Uterus (tissue), 3 donors: ENCODE measurements at regions not wholly inside any gene's neighbourhood (a gene's known extent, or its start where the extent isn't known, plus 50 kb on each side); places are given as distances from the start of the nearest gene placed in this dataset.

Experiments
- DNase-seq, 2 donors: peaks; one replicate each; pipeline ENCODE4 v3.0.0-alpha.2; 2019 to 2020
- H3K27ac ChIP-seq, 2 donors: fragments of 200-600 bp; sonication (generic); 1 replicate in 1 of 2; 2 replicates in 1 of 2; pipeline ENCODE4 v1.5.1; 2016 to 2018
- H3K27me3 ChIP-seq, 2 donors: fragments of 200-600 bp; sonication (generic); one replicate each; pipeline ENCODE4 v1.5.1; 2018 to 2019; ENCODE audit warnings: control low read depth in 1 of 2
- H3K36me3 ChIP-seq, 2 donors: fragments of 200-600 bp; sonication (generic); one replicate each; pipeline ENCODE4 v1.5.1; 2019; ENCODE audit warnings: control low read depth in 1 of 2
- H3K4me1 ChIP-seq, 2 donors: fragments of 200-600 bp; sonication (generic); one replicate each; pipeline ENCODE4 v1.5.1; 2018 to 2019; ENCODE audit warnings: control low read depth in 1 of 2
- H3K4me3 ChIP-seq, 2 donors: fragments of 200-600 bp; sonication (generic); 1 replicate in 1 of 2; 2 replicates in 1 of 2; pipeline ENCODE4 v1.5.1; 2018 to 2019; ENCODE audit warnings: mild to moderate bottlenecking in 1 of 2
- H3K9me3 ChIP-seq, 2 donors: fragments of 200-600 bp; sonication (generic); one replicate each; pipeline ENCODE4 v1.5.1; 2019; ENCODE audit warnings: control low read depth in 1 of 2
- CTCF ChIP-seq, 4 experiments: fragments of 200-600 bp in 2 of 4; fragments of 450-650 bp in 2 of 4; sonication (generic) in 2 of 4; IDR thresholded peaks; one replicate each; pipeline ENCODE4 v1.5.1; 2016 to 2019; ENCODE audit warnings: antibody characterized with exemption in 4 of 4, mild to moderate bottlenecking in 2 of 4, moderate library complexity in 1 of 4
- POLR2A ChIP-seq, 2 donors: fragments of 450-650 bp; IDR thresholded peaks; one replicate each; pipeline ENCODE4 v1.6.1; 2016; ENCODE audit warnings: antibody characterized with exemption in 2 of 2, mild to moderate bottlenecking in 1 of 2, moderate library complexity in 1 of 2
- intact Hi-C: fragments of 100-400 bp; cut with DNase I; formaldehyde crosslinking; loops from one replicate; pipeline ENCODE4 v1.15.1; 2023; ENCODE audit warnings: low total_unique reads
- donor health status: DM: yes; HTN: yes; CAD: no.

- Histone ChIP-seq H3K4me1 (no peaks in the 10 kb centered on the region), H3K27ac (no peak overlapping the region)
- intact Hi-C loops, result no loop called here
Measured at GRCh38 chr6:164068527-164068926, 654.0 kb downstream of the QKI start.

GRCh38 chr6:164066766-164067165 lies 652.2 kb downstream of the QKI start:
- Histone ChIP-seq H3K9me3 (no peaks in the 10 kb centered on the region), H3K4me3 (no peak overlapping the region), H3K4me1 (no peaks in the 10 kb centered on the region), H3K27me3 (no peaks in the 10 kb centered on the region), H3K36me3 (no peaks in the 10 kb centered on the region), H3K27ac (no peak overlapping the region)
- DNase-seq, result no peak
- intact Hi-C loops, result no loop called here
- no peak for TF ChIP-seq POLR2A (IDR thresholded peaks at IDR 0.05)

More at GRCh38 chr6:164068527-164068926, 654.0 kb downstream of the QKI start:
- Histone ChIP-seq H3K4me3 (no peak overlapping the region), H3K27me3 (no peaks in the 10 kb centered on the region), H3K9me3 (no peaks in the 10 kb centered on the region), H3K36me3 (no peaks in the 10 kb centered on the region)
- TF ChIP-seq POLR2A (IDR thresholded peaks at IDR 0.05) (no peak), CTCF (IDR thresholded peaks at IDR 0.05) (no peak)
- DNase-seq, result no peak

- TF ChIP-seq CTCF (IDR thresholded peaks at IDR 0.05), result no peak
- no peak for TF ChIP-seq POLR2A (IDR thresholded peaks at IDR 0.05)
- intact Hi-C loops, result no loop called here
- H3K27ac ChIP-seq, result no peak overlapping the region
Measured at GRCh38 chr6:164066335-164066734, 651.8 kb downstream of the QKI start.

GRCh38 chr6:164063346-164063745 lies 648.8 kb downstream of the QKI start:
- intact Hi-C loops, result no loop called here
- Histone ChIP-seq H3K4me3 (no peak overlapping the region), H3K9me3 (no peaks in the 10 kb centered on the region), H3K27ac (no peak overlapping the region), H3K36me3 (no peaks in the 10 kb centered on the region), H3K27me3 (no peaks in the 10 kb centered on the region), H3K4me1 (no peaks in the 10 kb centered on the region)
- no peak for DNase-seq
- TF ChIP-seq CTCF (IDR thresholded peaks at IDR 0.05) (no peak), POLR2A (IDR thresholded peaks at IDR 0.05) (no peak)

More at GRCh38 chr6:164066335-164066734, 651.8 kb downstream of the QKI start:
- no peaks in the 10 kb centered on the region for H3K9me3 ChIP-seq
- H3K4me1 ChIP-seq, result no peaks in the 10 kb centered on the region
- DNase-seq, result no peak
- no peaks in the 10 kb centered on the region for H3K27me3 ChIP-seq
- H3K4me3 ChIP-seq, result no peak overlapping the region
- H3K36me3 ChIP-seq, result no peaks in the 10 kb centered on the region

GRCh38 chr6:164062872-164063271 lies 648.4 kb downstream of the QKI start:
- intact Hi-C loops, result no loop called here
- H3K27me3 ChIP-seq, result no peaks in the 10 kb centered on the region
- no peak overlapping the region for H3K4me3 ChIP-seq
- TF ChIP-seq CTCF (IDR thresholded peaks at IDR 0.05) (no peak), POLR2A (IDR thresholded peaks at IDR 0.05) (no peak)
- no peak for DNase-seq
- H3K27ac ChIP-seq, result no peak overlapping the region
- H3K9me3 ChIP-seq, result no peaks in the 10 kb centered on the region
- H3K4me1 ChIP-seq, result no peaks in the 10 kb centered on the region
- H3K36me3 ChIP-seq, result no peaks in the 10 kb centered on the region

- intact Hi-C loops, result no loop called here
- H3K4me3 ChIP-seq, result no peak overlapping the region
Measured at GRCh38 chr6:164057876-164058275, 643.4 kb downstream of the QKI start.

More at GRCh38 chr6:164057876-164058275, 643.4 kb downstream of the QKI start:
- no peaks in the 10 kb centered on the region for H3K4me1 ChIP-seq
- no peak overlapping the region for H3K27ac ChIP-seq
- TF ChIP-seq CTCF (IDR thresholded peaks at IDR 0.05) (no peak), POLR2A (IDR thresholded peaks at IDR 0.05) (no peak)
- DNase-seq, result no peak
- H3K9me3 ChIP-seq, result no peaks in the 10 kb centered on the region
- no peaks in the 10 kb centered on the region for H3K36me3 ChIP-seq
- no peaks in the 10 kb centered on the region for H3K27me3 ChIP-seq
